D721Med (cell line): ENCODE measurements at regions not wholly inside any gene's neighbourhood (a gene's known extent, or its start where the extent isn't known, plus 50 kb on each side); places are given as distances from the start of the nearest gene placed in this dataset.

Experiments
- DNase-seq: peaks from one replicate; pipeline ENCODE4 v3.0.0; 2011; ENCODE audit warnings: low spot score; ENCODE audit not compliant: insufficient read length
- FAIRE-seq: peaks from 2 replicates; lab custom pipeline; 2011; peaks lifted over from hg19 to GRCh38; lab: Jason Lieb, UNC
- TF ChIP-seq, protein P1 (sequence below): IDR thresholded peaks from 2 replicates; pipeline ENCODE4 v1.5.1; 2012; ENCODE audit warnings: mild to moderate bottlenecking, control low read depth; ENCODE audit not compliant: insufficient read depth; ENCODE audit errors: missing control alignments

DNA sequence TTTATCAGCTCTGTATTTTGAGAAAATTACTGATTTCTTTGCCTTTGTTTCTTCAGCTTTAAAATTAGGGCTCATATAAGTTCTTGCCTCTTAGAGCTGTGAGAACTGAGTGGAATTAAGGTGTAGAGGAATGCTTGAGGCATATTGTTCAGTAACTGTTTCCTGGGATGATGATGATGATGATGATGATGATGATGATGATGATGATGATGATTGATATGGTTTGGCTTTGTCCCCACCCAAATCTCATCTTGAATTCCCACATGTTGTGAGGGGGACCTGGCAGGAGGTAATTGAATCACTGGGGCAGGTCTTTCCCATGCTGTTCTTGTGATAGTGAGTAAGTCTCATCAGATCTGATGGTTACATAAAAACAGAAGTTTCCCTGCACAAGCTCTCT, 118.7 kb downstream of the CHRM3 start:
- FAIRE-seq (no peak), DNase-seq (no peak)
- TF ChIP-seq, protein P1, sequence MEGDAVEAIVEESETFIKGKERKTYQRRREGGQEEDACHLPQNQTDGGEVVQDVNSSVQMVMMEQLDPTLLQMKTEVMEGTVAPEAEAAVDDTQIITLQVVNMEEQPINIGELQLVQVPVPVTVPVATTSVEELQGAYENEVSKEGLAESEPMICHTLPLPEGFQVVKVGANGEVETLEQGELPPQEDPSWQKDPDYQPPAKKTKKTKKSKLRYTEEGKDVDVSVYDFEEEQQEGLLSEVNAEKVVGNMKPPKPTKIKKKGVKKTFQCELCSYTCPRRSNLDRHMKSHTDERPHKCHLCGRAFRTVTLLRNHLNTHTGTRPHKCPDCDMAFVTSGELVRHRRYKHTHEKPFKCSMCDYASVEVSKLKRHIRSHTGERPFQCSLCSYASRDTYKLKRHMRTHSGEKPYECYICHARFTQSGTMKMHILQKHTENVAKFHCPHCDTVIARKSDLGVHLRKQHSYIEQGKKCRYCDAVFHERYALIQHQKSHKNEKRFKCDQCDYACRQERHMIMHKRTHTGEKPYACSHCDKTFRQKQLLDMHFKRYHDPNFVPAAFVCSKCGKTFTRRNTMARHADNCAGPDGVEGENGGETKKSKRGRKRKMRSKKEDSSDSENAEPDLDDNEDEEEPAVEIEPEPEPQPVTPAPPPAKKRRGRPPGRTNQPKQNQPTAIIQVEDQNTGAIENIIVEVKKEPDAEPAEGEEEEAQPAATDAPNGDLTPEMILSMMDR = no peak

DNA sequence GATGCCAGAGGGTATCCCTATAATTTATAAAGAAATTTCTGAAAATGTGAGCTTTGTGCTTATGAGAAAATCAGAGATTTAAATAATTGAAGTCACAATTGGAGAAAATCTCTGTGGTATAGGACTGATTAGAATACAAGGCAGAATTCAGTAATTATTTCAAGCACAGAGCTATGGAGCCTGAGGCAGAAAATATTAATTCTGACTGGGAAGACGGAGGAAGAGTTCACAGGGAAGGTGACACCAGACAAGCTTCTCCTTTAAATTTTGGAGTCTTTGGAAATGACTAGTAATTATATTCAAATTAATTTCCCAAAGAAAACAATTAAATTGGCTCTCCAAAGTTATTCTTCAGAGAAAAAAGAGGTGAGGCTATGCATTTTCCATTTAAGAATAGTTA, 121.5 kb downstream of the CHRM3 start:
- TF ChIP-seq, protein P1 = no peak
- DNase-seq (no peak), FAIRE-seq (no peak)

DNA sequence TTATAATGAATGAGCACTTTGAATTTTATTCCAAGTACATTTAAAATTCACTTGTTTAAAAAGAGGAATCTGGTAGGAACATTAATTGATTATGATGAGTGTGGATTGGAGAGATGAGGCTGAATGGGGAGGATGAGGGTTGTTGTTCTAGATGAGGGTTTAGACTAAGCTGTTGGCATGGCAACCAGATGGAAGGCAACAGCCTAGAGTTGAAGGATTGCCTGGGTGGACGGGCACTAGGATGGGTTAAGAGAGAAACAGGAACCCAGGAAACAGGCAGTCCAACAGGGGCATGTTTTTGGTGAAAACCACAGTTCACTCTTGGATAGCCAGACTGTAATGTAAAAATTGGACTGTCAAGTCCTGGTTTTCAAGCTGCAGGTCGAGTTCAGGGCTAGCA, 125.5 kb downstream of the CHRM3 start:
- FAIRE-seq (peak; percentile 98), DNase-seq (peak; percentile 27)
- TF ChIP-seq, protein P1 = no peak

DNA sequence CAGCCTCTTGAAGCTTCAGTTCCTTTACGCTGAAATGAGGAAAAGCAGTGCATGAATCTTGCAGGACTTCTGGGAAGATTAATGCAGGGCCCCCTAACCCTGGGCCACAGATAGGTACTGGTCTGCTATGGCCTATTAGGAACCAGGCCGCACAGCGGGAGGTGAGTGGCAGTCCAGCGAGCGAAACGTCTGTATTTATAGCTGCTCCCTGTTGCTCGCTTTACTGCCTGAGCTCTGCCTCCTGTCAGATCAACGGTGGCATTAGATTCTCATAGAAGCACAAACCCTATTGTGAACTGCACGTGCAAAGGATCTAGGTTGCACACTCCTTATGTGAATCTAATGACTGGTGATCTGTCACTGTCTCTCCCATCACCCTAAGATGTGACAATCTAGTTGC, 130.2 kb downstream of the CHRM3 start:
- DNase-seq (no peak), FAIRE-seq (no peak)
- TF ChIP-seq, protein P1 = no peak

DNA sequence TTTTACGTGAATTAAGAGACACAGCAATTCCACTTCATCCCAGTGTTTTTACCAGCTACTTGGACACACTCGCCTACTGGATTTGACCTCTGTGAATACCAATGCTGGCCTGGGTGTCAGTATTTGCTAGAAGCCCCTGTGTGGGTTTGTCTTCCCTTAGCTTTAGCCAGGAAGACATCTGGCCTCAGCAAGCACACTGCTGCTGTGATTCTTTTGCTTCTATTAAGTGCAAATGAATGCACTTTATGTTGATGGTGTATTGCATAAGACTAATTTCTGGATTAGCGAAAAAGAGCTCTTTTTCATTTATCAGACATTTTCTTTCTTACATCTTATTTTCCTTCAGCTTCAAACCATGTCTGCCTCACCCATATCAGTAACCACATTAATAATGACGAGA, 140.0 kb downstream of the CHRM3 start:
- FAIRE-seq (no peak), DNase-seq (no peak)
- TF ChIP-seq, protein P1 = no peak

DNA sequence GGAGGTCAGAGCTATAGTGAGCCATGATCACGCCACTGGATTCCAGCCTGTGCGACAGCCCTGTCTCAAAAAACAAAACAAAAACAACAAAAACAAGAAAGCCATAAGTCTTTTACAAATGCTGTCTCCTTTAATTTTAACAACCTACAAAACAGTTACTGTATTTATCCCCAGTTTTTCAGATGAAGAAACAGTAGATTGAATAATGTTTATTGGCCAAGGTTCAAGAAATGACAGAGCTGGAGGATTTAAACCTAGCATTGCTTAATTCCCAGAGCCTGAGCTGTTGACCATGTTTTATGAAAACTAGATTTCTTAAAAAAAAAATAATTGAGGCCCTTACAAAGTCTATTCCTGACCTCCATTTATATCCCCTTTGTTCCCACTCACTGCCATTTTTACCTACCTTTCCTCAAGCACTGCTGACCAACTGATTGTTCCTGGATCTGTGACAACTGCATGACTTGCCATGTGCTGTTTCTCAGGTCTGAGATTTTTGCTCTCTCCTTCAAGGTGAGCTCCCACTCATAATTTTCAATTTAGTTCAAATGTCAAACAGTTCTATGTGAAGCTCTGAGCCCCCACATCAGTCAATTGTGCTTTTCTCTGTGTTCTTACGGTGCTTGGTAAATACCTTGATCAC, 140.8 kb downstream of the CHRM3 start:
- TF ChIP-seq, protein P1 = no peak
- DNase-seq (no peak), FAIRE-seq (no peak)

DNA sequence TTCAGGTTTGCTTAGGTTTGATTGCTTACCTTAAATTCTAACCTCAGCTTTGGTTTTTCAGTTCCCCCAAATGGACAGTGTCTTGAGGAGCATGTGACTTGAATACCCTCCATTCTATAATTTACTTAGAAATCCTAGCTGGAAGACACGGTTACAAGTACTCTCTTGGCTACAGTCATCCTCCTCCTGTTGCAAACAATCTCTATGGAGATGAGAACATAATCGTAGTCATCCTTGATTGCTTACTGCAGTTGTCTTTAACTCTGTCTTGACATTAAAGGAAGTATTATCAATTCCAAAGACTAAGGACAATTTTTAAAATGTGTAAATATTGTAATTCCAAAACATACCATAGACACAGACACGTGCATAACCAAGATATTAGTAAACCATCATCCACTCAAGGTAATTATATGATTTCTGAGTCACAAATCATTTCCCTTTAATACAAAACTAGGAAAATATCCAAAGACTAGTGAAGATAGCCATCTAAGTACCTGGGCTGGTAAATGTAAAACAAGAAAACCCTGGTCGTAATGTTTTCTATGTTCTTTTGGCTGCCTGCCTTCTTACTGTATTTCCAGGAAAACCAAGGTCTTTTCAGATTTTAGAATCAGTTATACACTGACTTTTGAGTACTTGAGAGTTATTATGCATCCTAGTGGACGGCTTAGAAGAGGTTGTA, 149.9 kb downstream of the CHRM3 start:
- DNase-seq (no peak), FAIRE-seq (no peak)
- TF ChIP-seq, protein P1 = no peak
